Stimulated activated CD8-positive, alpha-beta memory T cell treated with anti-CD3 and anti-CD28 coated beads, Interleukin-12 subunit alpha, Interleukin-12 subunit beta, amount 100 ng/mL, for 1 hour (primary cell): ENCODE measurements at regions not wholly inside any gene's neighbourhood (a gene's known extent, or its start where the extent isn't known, plus 50 kb on each side); places are given as distances from the start of the nearest gene placed in this dataset.
"Not testable (repeated sequence)": the region's sequence is repeated elsewhere in the genome, so short reads cannot be mapped to it uniquely, and the experiment has no call there.

Experiments
- DNase-seq: peaks from one replicate; pipeline ENCODE4 v3.0.0-alpha.2; 2020; ENCODE audit warnings: low read depth

DNA sequence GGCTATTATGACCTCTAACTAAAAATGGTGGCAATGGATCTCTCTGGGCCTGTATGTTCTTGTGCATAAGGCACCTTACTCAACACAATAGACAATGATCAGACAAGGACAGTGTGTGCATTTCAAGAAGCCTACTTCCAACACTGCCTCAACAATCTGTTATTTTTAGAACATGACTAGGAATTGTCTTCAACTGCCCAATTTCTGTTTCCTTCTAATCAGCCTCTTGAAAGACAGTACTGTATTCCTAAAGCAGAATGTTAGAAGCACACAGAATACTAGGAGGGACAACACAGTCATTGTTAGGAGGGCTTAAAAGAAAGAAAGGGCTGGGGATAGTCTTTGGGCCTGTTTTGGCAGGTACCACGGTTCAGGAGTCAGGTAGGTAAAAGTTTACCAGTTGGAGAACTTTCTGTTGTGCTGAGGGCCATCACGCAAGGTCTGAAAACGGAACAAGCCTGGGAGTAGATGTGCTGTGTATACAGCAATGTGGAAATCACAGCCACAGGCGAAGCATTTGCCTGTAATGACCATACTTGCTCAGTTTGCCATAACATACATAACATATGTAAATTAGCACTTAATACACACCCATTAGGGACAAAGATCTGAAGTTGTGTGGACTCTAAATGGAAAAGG, 100.8 kb upstream of the ATXN3L start:
- DNase-seq = no peak

DNA sequence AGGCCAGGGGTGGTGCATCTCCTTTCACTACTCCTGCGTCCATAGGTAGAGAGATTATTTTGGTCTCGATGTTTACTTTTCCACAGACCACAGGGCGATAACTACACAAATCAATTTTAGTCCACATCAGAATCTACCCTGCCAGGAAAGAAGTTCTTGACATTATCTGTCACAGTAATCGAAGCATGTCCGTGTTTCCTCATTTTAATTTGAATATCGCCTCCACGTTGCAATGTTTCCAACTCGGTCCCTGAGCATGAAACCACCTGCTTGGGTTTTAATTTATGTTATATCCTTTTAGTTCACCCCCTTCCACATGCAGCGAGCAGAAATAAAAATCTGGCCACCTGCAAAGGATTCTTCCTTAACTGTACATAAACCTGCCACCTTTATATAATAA, 100.1 kb upstream of the ATXN3L start:
- no peak for DNase-seq

DNA sequence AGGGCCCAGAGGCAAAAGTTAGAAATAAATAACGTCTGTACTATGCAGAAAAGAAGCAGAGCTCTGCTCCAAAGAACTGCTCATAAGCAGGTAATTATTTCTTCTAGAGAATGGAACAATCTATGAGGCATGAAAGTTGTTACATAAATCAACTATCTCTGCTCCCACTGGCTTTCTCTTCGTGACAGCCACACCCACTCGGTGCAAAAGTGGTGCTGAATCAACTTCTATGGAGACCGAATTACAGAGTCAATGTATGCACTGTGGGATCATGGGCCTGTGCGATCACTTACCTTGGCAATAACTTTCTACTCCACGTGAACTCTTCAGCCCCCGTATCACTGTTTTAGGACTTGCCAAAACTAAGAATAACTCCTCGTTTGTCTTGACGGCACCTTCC, 99.4 kb upstream of the ATXN3L start:
- no peak for DNase-seq

DNA sequence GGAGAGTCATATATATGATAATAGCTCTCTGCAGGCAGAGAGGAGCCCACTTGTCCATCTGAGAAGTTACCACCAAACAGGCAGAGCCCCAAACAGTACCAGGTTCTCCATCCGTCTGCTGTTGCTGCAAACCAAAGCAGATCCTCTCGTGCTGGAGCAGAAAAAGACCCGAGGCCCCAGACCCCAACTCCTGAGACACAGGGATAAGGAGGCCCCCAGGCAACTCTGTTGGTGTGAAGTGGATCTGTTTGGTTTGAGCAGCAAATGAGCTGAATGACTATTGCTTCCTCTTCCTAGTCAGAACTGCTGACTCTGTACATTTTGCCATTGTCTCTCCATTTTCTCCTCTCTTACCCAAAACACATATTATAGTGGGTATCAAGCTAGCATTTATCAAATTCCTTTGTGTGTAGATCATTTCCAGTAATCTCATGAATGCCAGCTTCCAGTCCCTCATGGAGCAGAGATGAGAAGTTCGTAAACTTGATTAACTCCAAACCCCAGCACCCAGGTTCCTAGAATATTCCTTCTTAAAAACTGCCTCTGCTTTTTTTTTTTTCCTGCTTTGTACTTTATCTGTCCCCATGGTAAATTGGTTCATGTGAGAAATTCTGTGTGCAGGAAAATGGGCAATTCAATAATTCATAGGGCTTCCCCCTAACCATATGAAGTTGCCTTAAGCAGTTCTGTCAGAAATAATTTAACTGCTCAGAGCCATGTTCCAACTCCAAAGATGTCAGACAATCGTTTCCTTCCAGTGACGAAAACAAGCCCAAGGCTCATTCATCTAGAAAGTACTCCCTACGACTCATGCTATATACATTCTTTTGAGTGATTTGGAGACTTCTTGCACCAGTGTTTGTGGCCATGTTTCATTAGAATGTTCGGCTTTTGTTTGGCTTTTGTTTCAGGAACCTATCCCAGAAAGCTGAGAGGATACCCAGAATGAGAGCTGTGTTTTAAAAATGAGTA, 98.6 kb upstream of the ATXN3L start:
- DNase-seq = no peak

DNA sequence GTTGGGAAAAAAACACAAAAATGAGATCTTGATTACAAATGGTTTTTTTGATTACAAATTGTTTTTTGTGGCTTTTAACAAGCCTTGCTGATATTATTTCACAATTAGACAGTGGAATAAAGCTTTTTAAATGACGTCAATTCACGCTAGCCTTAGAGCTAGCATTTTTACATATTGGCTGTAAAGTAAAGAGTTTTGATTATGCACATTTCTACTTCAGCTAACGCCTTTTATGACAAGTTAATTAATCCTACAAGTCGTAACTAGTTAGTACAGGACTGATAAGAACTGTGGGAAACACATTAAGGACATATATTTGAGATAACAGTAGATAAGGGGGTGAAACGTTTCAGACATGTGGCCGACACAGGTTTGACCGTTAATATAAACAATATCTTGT, 95.7 kb upstream of the ATXN3L start:
- DNase-seq = no peak

DNA sequence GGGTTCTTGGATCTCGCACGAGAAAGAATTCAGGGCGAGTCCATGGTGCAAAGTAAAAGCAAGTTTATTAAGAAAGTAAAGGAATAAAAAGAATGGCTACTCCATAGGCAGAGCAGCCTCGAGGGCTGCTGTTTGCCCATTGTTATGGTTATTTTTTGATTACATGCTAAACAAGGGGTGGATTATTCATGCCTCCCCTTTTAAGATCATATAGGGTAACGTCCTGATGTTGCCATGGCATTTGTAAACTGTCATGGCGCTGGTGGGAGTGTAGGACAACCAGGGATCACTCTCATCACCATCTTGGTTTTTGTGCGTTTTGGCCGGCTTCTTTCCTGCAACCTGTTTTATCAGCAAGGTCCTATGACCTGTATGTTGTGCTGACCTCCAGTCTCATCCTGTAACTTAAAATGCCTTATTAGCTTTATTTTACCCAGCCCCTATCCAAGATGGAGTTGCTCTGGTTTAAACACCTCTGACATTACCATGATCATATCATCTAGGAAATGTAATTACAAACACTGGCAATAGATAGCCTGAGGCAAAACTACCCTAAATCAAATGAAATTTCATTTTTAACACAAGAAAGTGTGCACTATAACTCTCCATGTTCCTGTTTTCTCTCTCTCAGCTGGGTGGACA, 94.3 kb upstream of the ATXN3L start:
- DNase-seq = no peak

DNA sequence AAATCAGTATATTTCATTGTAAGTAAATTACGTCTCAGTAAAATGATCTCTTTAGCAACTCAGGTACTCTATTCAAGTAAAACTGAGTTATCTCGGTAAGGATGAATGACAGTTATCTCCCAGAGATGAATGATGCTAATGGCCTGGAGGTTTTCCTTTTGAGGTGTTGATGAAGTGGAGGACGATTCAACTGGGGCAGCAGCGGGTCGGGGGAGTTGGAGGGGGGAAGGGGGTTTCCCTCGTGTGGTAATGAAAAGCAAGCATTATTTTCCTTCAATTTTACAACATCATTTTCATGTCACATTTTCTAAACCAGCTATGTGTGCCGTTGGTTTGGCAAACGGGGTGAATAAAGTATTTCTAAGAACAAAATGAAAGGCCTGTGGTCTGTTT, 92.4 kb upstream of the ATXN3L start:
- DNase-seq = no peak

DNA sequence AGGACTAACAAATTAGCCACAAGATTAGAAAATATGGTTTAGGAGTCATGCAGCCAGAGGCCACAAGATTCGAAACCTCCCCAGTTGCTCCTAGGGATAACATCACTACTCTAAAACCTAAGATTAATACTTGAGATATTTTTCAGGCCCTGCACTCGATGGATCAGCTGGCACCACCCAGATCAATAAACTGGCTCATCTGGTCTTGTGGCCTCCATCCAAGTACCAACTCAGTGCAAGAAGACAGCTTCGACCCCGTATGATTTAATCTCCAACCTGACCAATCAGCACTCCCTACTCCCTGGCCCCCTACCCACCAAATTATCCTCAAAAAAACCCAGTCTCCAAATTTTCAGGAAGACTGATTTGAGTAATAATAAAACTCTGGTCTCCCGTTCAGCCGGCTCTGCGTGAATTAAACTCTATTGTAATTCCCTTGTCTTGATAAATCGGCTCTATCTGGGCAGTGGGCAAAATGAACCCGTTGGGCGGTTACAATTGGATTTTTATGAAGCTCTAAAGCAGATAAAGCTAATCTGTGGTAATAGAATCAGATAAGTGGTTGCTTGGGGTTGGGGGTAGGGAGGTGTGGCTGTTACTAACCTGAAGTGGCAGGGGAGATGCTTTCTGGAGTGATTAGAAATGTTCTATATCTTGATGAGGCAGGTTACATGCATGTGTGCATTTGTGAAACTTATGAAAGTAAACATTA, 91.8 kb upstream of the ATXN3L start:
- DNase-seq = no peak

DNA sequence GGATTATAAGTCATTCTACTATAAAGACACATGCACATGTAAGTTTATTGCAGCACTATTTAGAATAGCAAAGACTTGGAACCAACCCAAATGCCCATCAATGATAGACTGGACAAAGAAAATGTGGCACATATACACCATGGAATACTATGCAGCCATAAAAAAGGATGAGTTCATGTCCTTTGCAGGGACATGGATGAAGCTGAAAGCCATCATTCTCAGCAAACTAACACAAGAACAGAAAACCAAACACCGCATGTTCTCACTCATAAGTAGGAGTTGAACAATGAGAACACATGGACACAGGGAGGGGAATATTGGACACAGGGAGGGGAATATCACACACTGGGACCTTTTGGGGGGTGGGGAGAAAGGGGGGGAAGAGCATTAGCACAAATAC, 88.7 kb upstream of the ATXN3L start:
- DNase-seq = not testable (repeated sequence)

DNA sequence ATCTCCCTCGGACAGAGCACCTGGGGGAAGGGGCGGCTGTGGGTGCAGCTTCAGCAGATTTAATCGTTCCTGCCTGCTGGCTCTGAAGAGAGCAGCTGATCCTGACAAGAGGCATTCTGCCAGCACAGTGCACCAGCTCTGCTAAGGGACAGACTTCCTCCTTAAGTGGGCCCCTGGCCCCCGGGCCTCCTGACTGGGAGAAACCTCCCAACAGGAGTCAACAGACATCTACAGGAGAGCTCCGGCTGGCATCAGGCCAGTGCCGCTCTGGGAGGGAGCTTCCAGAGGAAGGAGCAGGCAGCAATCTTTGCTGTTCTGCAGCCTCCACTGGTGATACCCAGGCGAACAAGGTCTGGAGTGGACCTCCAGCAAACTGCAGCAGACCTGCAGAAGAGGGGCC, 84.9 kb upstream of the ATXN3L start:
- not testable (repeated sequence) for DNase-seq

DNA sequence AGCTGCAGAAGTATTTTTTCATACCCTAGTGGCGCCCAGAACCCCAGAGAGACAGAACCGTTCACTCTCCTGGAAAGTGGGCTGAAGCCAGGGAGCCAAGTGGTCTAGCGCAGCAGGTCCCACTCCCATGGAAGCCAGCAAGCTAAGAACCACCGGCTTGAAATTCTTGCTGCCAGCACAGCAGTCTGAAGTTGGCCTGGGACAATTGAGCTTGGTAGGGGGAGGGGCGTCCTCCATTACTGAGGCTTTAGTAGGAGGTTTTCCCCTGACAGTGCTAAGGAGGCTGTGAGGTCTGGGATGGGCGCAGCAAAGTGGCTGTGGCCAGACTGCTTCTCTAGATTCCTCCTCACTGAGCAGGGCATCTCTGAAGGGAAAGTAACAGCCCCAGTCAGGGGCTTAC, 84.5 kb upstream of the ATXN3L start:
- DNase-seq = no peak

DNA sequence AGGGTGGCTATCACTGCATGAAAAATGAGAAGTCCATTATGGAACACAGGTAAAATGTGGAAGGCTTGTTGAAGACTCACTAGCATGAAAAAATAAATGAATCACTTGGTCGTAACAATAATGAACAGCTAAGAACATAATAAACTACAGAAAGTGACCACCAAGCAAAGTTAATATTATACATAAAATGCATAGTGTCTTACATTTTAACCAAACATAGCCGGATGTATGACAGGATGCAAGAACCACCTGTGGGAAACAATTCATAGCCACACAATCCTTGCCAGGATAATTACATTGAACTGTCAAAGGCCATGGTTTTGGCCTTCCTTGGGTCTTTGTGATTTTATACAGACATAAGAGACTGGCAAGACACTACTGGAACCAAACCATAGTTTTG, 81.9 kb upstream of the ATXN3L start:
- DNase-seq = no peak

DNA sequence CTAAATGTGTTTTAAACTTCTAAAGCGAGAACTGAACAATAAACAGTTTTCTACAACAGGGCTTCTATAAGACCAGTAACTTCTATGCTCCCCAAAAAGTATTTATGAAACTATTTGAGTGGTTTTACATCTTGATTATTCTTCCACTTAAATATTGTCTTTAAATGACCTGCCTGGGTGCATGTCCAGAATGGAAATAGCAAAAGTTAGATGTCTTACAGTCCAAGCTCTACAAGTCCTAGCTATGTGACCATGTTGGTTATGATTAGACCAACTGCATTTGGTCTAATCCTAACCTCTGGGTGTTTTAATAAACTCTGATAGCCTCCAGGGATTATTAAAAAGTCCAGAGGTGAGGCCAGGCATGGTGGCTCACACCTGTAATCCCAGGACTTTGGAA, 79.0 kb upstream of the ATXN3L start:
- DNase-seq = no peak

DNA sequence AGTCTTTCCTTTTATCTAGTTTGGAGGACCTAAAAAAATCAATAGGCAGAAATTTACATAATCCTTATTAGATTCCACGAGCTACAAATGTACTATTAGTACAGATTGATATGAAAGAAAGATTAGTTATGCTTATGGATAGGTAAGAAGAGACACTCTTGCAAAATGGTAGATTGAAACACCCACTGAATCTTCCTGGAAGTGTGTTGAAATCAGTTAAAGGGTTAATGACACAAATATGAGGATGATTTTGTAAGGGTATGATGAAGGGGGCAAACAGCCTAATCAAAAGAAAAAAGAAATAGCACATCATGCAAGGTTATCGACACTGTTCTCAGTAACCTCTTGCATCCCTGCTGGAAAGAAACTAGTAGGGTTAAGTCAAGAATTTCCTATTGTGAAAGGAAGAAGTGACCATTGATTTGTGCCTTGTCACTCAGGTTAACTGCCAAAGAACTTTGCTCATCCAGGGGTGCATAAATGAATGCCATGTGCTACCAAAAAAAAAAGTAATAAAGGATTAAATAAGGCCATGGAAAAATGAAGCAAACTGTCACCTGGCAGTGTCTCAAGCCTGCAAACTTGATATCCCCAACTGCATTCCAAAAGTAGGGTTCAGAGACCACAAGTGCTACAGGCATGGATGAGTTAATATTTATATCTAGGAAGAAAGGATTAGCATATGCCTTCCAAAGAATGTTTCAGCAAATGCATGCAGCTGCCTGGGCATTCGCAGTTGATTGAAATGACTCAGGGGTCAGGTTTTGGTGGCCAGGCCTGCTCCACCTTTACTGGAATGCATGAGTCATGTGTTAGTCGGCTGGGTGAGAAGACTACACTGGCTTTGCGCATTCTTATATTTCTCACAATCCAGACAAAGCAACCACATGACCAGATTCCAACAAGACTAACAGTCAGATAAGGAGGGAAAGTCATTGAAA, 78.3 kb upstream of the ATXN3L start:
- DNase-seq = peak; percentile 0

DNA sequence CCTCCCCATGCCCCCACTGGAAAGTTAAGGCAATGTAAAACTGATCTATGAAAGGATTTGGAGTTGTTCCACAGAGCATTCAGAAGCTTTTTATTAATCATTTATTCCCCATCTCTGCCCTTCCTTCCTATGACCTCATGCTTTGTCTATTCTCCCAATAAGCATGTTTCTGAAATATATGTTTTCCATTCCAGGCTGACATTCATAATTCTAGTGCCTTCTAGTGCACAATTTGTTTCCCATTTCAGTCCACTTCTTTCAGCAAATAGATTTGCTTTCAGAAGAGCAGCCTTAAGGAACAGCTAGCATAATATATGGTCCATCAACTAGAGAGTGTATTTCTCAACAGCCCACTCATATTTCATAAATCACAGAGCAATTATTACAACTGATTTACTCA, 77.1 kb upstream of the ATXN3L start:
- no peak for DNase-seq

DNA sequence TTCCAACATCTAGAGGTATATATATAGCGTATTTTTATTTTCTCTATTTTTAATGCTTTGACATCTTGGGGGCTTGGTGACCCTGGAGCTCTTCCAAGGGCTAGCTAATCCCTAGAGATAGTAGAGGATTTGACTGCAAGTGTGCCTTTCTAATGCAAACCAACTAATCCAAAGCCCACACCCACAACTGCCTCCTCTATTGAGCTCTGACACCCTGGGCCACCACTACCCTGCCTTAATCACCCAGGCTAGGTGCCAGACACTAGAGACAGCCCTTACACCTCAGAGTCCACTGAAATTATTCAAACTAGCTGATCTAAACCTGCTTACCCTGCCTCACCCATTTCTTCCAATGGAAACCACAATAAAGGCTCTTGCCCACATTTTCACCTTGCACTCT, 69.6 kb upstream of the ATXN3L start:
- DNase-seq = no peak

DNA sequence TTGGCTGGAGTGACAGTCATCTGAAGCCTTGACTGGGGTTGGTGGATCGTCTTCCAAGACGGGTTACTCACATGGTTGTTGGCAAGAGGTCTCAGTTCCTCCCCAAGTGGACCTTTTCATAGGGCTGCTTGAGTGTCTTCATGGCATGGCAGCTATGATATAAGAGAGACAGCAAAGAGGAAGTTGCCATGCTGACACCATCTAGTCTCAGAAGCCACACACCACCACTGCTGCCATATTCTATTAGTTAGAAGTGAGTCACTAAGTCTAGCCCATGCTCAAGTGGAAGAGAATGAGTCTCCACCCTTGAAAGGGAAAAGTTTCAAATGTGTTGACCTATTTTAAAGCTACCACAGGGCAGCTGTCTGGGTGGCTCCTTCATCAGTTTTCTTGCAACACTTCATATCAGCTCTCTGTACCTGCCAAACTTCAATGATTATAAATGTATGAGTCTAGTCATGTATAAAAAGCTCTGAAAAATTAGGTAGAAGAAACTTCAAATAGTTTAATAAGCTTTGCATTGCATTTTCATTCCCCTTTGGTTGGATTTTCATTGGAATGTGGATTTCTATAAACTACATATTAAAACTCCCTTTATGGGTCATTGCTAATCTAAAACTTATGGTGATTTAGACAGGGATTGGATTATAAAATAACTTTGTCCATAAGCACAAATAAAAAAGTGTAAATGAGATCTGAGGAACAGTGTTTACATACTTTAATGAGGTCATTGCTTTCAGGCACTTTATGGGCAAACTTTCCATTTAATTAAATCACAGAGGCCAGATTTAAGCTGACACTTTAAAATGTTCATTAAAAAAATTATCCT, 68.0 kb upstream of the ATXN3L start:
- DNase-seq = no peak

DNA sequence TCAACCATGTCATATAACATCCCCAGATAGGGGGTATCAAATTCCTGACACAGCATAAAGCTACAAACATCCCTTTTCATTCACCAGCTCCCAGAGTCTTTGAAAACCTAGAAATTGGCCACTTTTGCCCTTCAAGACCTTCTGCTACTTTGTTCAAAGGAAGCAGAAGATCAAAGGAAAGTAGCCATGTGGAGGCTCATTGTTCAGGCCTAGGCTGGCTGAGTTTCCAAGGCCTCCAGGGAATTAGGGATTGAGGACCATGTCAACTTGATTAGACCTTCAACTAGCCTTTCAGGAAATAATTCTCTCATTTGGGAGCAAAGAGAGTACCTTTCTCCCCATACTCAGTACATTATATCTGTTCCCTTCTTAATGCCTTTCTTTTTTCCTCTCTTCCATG, 66.8 kb upstream of the ATXN3L start:
- no peak for DNase-seq

DNA sequence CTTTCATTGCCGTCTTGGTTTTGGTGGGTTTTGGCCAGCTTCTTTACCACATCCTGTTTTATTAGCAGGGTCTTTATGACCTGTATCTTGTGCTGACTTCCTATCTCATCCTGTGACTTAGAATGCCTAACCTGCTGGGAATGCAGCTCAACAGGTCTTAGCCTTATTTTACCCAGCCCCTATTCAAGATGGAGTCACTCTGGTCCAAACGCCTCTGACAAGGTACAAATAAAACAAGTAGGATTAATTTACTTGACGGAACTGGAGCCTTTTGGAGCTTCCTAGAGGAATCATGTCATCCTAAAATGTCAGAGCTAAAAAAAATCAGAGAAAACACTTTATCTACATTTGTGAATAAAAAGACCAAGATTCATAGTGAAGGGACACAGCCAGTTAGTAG, 66.2 kb upstream of the ATXN3L start:
- no peak for DNase-seq

DNA sequence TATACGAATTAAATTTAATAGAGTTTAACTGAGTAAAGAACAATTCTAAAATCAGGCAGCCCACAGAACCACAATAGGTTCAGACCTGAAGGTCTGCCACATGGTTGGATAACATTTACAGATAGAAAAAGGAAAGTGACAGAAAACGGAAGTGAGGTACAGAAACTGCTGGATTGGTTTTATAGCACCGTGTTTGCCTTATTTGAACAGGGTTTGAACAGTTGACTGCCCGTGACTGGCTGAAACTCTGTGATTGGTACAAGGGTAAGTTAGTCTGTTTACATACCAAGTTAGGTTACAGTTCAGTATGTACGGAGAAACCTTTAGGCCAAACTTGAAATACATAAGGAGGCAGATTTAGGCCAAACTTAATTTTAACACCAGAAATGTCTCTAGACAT, 64.1 kb upstream of the ATXN3L start:
- no peak for DNase-seq
